OCI-LY1 (cell line): ENCODE measurements at regions not wholly inside any gene's neighbourhood (a gene's known extent, or its start where the extent isn't known, plus 50 kb on each side); places are given as distances from the start of the nearest gene placed in this dataset.

ENCODE experiments used
- CTCF ChIP-seq: fragments of 200-600 bp; sonication (generic), shearing (Covaris generic); IDR thresholded peaks from 2 replicates; pipeline ENCODE4 v1.5.1; 2017; ENCODE audit warnings: mild to moderate bottlenecking, antibody characterized with exemption, low read length, moderate library complexity, mixed read lengths
- EZH2 ChIP-seq: fragments of 200-600 bp; sonication (generic), shearing (Covaris generic); IDR thresholded peaks from 2 replicates; pipeline ENCODE4 v1.8.0; 2017; ENCODE audit warnings: borderline replicate concordance, mixed run types, mild to moderate bottlenecking, antibody characterized with exemption, low read length, moderate library complexity, mixed read lengths

DNA sequence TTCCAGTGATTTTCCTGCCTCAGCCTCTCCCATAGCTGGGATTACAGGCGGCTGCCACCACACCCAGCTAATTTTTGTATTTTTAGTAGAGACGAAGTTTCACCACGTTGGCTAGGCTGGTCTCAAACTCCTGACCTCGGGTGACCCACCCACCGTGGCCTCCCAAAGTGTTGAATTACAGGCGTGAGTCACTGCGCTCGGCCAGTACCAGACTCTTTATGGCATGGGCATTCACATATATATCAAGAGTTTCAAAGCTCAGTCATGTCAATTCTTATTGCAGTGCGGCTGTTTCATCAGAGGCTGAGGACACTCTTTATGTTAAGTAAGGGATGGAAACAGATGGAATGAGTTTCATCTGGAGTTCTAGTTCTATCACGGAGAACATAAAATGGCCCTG is 315.2 kb upstream of the CDH6 start:
- TF ChIP-seq CTCF, result no peak
- TF ChIP-seq EZH2, result no peak
